DMS153 treated with DMSO at 0.1 percent for 48 hours (cell line): ENCODE measurements at regions not wholly inside any gene's neighbourhood (a gene's known extent, or its start where the extent isn't known, plus 50 kb on each side); places are given as distances from the start of the nearest gene placed in this dataset.
"Not testable (repeated sequence)": the region's sequence is repeated elsewhere in the genome, so short reads cannot be mapped to it uniquely, and the experiment has no call there.

Experiments used
- DNase-seq: peaks from one replicate; lab custom pipeline; 2025; ENCODE audit not compliant: unreplicated experiment; lab: John Stamatoyannopoulos, UW

- DNase-seq, result not testable (repeated sequence)
Measured at GRCh38 chr15:85263842-85264440, 116.5 kb upstream of the AKAP13 start.

- DNase-seq, result not testable (repeated sequence)
Measured at GRCh38 chr15:85264614-85265190, 115.7 kb upstream of the AKAP13 start.

DNA sequence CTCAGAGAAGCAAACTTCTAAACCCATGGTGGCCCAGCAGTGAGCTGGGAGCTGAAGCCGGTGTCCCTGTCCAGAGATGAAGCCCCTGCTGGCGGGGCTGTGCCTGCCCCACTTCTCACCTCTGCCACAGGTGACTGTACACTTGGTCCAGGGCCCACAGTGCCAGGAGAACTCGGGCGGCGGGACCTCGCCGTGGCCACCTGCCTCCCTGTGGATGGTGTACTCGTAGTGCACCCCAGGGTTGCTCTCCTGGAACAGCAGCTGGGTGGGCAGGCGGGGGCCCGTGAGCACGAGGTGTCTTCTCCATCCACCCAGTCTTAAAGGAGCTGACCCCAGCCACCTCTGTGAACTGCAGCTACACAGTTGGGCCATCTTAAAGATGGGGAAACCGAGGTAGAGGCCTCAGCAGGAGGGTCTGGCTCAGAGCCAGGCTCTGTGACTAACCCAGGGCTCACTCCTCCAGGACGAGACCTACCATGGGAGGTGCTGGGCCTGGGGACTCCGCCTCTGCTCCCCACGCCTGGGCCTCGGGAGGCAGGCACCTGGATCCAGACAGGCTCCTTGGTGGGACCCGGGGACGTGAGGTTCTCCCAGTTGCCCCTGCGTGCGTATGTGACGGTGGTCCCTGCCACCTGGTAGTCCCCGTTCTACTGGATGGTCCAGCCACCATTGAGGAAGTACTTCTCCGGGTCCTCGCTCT lies 113.1 kb upstream of the AKAP13 start:
- DNase-seq, result not testable (repeated sequence)

GRCh38 chr15:85274315-85275050 lies 105.9 kb upstream of the AKAP13 start:
- no peak for DNase-seq

DNA sequence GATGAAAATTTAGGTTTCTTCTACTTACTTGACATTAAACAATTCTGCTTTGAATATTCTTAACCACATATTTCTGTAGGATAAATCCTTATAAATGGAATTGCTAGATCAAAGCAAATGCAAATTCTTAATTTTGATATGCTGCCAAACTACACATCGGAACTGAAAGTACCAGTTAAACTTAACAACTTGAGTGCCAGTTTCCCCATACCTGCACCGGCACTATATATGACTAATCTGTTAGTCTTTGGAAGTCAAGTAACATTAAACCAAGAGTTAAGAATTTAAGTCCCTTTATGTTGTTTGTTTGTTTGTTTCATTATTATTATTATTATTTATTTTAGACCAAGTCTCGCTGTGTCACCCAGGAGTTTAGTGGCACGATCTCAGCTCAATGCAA lies 103.9 kb upstream of the AKAP13 start:
- no peak for DNase-seq

- DNase-seq, result no peak
Measured at GRCh38 chr15:85276921-85277320, 103.5 kb upstream of the AKAP13 start.

- DNase-seq, result no peak
Measured at GRCh38 chr15:85277847-85278370, 102.5 kb upstream of the AKAP13 start.

DNA sequence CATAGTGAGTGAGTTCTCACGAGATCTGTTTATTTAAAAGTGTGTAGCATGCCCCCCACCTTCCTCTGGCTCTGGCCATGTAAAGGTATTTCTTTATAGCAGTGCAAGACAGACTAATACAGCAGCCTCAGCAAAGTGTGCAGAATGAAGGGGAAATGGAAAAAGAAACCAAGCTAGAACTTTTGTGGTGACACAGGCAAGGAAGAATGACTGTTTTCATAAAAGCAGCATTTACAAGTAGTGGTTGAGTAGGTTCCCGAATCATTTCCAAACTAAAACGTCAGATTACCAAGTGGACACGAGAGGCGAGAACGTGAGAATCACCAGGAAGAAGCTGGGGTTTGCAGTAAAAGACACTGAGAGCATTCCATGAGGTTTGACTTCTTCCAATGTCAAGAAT lies 100.2 kb upstream of the AKAP13 start:
- no peak for DNase-seq

DNA sequence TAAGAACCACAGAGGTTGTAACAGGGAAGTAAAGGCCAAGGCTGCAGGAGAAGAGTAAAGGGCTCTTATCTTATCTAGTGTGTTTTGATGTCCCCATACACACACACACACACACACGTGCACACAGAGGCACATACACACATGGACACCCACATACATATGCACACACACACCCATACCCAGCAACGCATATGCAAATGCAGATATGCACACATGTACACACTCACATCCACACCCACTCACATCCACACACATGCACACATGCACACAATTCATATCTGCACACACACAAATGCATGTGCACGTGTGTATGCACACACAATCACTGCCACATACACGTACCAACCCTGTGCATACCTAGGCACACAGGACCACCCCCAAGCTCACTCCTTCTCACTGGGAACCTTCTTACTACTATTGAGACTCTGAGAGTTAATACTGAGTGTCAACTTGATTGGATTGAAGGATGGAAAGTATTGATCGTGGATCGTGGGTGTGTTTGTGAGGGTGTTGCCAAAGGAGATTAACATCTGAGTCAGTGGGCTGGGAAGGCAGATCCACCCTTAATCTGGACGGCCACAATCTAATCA lies 99.0 kb upstream of the AKAP13 start:
- DNase-seq, result no peak

DNA sequence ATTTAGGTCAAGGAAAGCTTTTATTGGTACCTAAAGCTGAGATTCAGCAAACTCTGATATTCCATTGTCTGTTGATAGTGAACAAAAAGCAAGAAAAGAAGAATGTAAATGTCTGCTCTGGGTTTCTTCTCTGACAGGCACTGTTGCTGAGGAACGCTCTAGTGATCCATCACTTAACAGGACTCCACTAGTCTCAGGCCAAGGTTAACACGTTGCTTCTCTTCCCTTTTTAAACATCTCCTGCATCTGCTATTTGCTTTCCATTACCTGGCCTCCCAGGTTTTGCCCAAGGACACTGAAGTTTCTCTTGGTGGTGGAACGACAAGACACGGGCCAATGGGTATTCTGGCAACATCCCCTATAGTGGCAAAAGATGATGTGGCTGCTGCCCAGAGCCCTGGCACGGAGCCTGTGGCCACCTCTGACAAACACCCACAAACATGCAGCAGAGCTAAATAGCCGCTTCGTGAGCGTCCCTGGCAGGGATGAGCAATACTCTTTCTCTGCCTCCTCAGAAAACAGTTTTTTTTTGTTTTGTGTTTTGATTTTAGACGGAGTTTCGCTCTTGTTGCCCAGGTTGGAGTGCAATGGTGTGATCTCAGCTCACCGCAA lies 97.8 kb upstream of the AKAP13 start:
- DNase-seq, result no peak

- DNase-seq, result not testable (repeated sequence)
Measured at GRCh38 chr15:85283815-85284214, 96.6 kb upstream of the AKAP13 start.

DNA sequence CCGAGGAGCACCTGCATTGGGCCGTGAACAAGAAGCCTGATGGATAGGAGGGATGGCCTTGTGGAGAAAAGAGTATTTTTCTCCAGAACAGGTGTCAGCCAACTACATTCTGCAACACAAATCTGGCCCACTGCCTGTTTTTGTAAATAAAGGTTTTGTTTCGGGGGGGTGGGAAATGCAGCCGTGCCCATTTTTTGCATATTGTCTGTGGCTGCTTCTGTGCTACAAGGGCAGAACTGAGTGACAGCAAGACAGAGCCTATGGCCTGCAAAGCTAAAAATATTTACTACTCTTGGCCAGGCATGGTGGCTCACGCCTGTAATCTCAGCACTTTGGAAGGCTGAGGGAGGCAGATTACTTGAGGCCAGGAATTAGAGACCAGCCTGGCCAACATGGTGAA lies 95.9 kb upstream of the AKAP13 start:
- no peak for DNase-seq

DNA sequence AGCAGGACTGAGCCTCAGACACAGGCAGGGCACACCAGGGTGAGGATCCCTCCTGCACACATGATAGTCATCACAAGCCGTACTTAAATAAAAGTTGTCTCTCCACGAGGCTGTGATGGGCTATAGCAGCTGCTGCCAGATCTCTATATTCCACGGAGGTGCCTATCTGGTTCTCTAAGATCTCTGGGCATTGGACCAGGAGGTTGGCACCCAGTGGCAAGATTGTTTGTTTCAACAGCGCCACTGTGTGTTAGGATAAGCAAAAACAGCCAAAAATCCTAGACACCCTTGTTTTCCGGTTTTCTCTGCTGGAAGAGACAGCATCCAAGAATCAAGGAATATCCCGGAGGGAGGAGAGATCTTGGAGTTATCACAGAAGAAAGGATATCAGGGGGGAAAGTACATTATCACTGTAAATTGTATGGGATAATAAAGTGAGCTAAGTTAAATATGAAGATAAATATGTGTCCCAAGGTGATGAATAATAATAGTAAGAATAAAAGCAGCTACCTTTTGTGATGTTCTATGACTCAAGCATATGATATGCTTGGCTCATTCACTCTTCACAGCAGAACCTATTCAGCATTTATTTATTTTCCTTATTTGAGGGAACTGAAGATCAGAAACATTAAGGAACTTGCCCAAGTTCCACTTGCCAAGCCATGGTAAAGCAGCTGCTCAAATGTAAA lies 90.6 kb upstream of the AKAP13 start:
- DNase-seq, result no peak

GRCh38 chr15:85292583-85292982 lies 87.8 kb upstream of the AKAP13 start:
- DNase-seq, result not testable (repeated sequence)

- DNase-seq, result peak; percentile 31
Measured at GRCh38 chr15:85296615-85297402, 83.6 kb upstream of the AKAP13 start.

GRCh38 chr15:85297537-85297936 lies 82.9 kb upstream of the AKAP13 start:
- DNase-seq, result no peak

DNA sequence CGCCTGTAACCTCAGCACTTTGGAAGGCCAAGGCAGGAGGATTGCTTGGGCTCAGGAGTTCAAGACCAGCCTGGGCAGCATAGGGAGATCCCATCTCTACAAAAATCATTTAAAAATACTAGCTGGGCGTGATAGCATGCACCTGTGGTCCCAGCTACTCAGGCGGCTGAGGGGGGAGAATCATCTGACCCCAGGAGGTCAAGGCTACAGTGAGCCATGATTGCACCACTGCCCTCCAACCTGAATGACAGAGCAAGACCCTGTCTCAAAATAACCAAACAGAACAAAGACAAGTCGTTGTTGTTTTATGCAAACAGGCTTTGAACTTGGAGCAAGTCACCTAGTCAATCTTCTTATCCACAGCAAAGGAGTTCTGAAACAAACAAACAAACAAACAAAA lies 82.0 kb upstream of the AKAP13 start:
- DNase-seq, result no peak

GRCh38 chr15:85298941-85299340 lies 81.5 kb upstream of the AKAP13 start:
- no peak for DNase-seq

GRCh38 chr15:85302271-85302670 lies 78.1 kb upstream of the AKAP13 start:
- no peak for DNase-seq
